ENCODE measurements at regions not wholly inside any gene's neighbourhood (a gene's known extent, or its start where the extent isn't known, plus 50 kb on each side); places are given as distances from the start of the nearest gene placed in this dataset.

GRCh38 chr15:36239509-36239908 lies 339.9 kb upstream of the CDIN1 start:
- no peak for DNase-seq

GRCh38 chr15:36251450-36251849 lies 328.0 kb upstream of the CDIN1 start:
- DNase-seq, result no peak

- no peak for DNase-seq
Measured at GRCh38 chr15:36252146-36252711, 327.2 kb upstream of the CDIN1 start.

GRCh38 chr15:36254426-36254825 lies 325.0 kb upstream of the CDIN1 start:
- no peak for DNase-seq

GRCh38 chr15:36256404-36256807 lies 323.0 kb upstream of the CDIN1 start:
- no peak for DNase-seq

- no peak for DNase-seq
Measured at GRCh38 chr15:36263666-36264065, 315.8 kb upstream of the CDIN1 start.

- no peak for DNase-seq
Measured at GRCh38 chr15:36265422-36265821, 314.0 kb upstream of the CDIN1 start.

- DNase-seq, result no peak
Measured at GRCh38 chr15:36271048-36271447, 308.4 kb upstream of the CDIN1 start.

GRCh38 chr15:36275656-36276055 lies 303.8 kb upstream of the CDIN1 start:
- no peak for DNase-seq

GRCh38 chr15:36278219-36278618 lies 301.2 kb upstream of the CDIN1 start:
- no peak for DNase-seq

- DNase-seq, result no peak
Measured at GRCh38 chr15:36282821-36283220, 296.6 kb upstream of the CDIN1 start.

- DNase-seq, result no peak
Measured at GRCh38 chr15:36284911-36285310, 294.5 kb upstream of the CDIN1 start.

GRCh38 chr15:36291501-36291900 lies 287.9 kb upstream of the CDIN1 start:
- DNase-seq, result no peak

GRCh38 chr15:36294359-36294758 lies 285.1 kb upstream of the CDIN1 start:
- DNase-seq, result no peak

- DNase-seq, result no peak
Measured at GRCh38 chr15:36301947-36302346, 277.5 kb upstream of the CDIN1 start.

- DNase-seq, result no peak
Measured at GRCh38 chr15:36313021-36313420, 266.4 kb upstream of the CDIN1 start.

GRCh38 chr15:36313736-36314280 lies 265.6 kb upstream of the CDIN1 start:
- no peak for DNase-seq

- no peak for DNase-seq
Measured at GRCh38 chr15:36315649-36316048, 263.8 kb upstream of the CDIN1 start.

- DNase-seq, result no peak
Measured at GRCh38 chr15:36323615-36324014, 255.8 kb upstream of the CDIN1 start.

- no peak for DNase-seq
Measured at GRCh38 chr15:36325206-36325605, 254.2 kb upstream of the CDIN1 start.

- no peak for DNase-seq
Measured at GRCh38 chr15:36329592-36329991, 249.8 kb upstream of the CDIN1 start.

- DNase-seq, result no peak
Measured at GRCh38 chr15:36330598-36330997, 248.8 kb upstream of the CDIN1 start.

- no peak for DNase-seq
Measured at GRCh38 chr15:36331531-36332275, 247.7 kb upstream of the CDIN1 start.
